GM18870 (cell line): ENCODE measurements at regions not wholly inside any gene's neighbourhood (a gene's known extent, or its start where the extent isn't known, plus 50 kb on each side); places are given as distances from the start of the nearest gene placed in this dataset.

ENCODE experiments used
- ATAC-seq: cut with Tn5 transposase; IDR thresholded peaks from one replicate; pipeline ENCODE4 v1.9.1; 2021; ENCODE audit warnings: moderate library complexity; ENCODE audit not compliant: unreplicated experiment

- no peak for ATAC-seq
Observed at GRCh38 chr2:66382091-66382490, 52.8 kb upstream of the MEIS1 start.

GRCh38 chr2:66379473-66379872 is 55.5 kb upstream of the MEIS1 start:
- ATAC-seq = no peak

- no peak for ATAC-seq
Observed at GRCh38 chr2:66377832-66378231, 57.1 kb upstream of the MEIS1 start.

GRCh38 chr2:66370824-66371223 is 64.1 kb upstream of the MEIS1 start:
- no peak for ATAC-seq

GRCh38 chr2:66366619-66367018 is 68.3 kb upstream of the MEIS1 start:
- no peak for ATAC-seq

GRCh38 chr2:66364495-66365333 is 70.2 kb upstream of the MEIS1 start:
- no peak for ATAC-seq

- no peak for ATAC-seq
Observed at GRCh38 chr2:66362701-66363100, 72.2 kb upstream of the MEIS1 start.

GRCh38 chr2:66346231-66346664 is 88.7 kb upstream of the MEIS1 start:
- no peak for ATAC-seq

- ATAC-seq = no peak
Observed at GRCh38 chr2:66344087-66344663, 90.8 kb upstream of the MEIS1 start.

- ATAC-seq = no peak
Observed at GRCh38 chr2:66343259-66343658, 91.7 kb upstream of the MEIS1 start.

GRCh38 chr2:66340521-66340920 is 94.4 kb upstream of the MEIS1 start:
- no peak for ATAC-seq

- ATAC-seq = no peak
Observed at GRCh38 chr2:66334237-66335029, 100.5 kb upstream of the MEIS1 start.

GRCh38 chr2:66331176-66331575 is 103.7 kb upstream of the MEIS1 start:
- ATAC-seq = no peak

- ATAC-seq = no peak
Observed at GRCh38 chr2:66329081-66329605, 105.8 kb upstream of the MEIS1 start.

GRCh38 chr2:66327066-66327740 is 107.7 kb upstream of the MEIS1 start:
- ATAC-seq = no peak

GRCh38 chr2:66324909-66325528 is 109.9 kb upstream of the MEIS1 start:
- ATAC-seq = no peak

- no peak for ATAC-seq
Observed at GRCh38 chr2:66324356-66324755, 110.6 kb upstream of the MEIS1 start.

- ATAC-seq = no peak
Observed at GRCh38 chr2:66323406-66323805, 111.5 kb upstream of the MEIS1 start.

- ATAC-seq = no peak
Observed at GRCh38 chr2:66322506-66323260, 112.2 kb upstream of the MEIS1 start.
